K562 (cell line): ENCODE measurements at regions not wholly inside any gene's neighbourhood (a gene's known extent, or its start where the extent isn't known, plus 50 kb on each side); places are given as distances from the start of the nearest gene placed in this dataset.

Experiments
- ATAC-seq: fragments of 200-7000 bp; cut with Tn5 transposase; 3 replicates; pipeline ENCODE4 v1.9.1; 2020; ENCODE audit warnings: moderate library complexity
- BruUV-seq: library from RNA; stranded (reverse); fragments of 400-500 nt; replicated peaks from 2 replicates; lab custom pipeline; 2021; lab: Mats Ljungman, UMichigan
- CTCF ChIA-PET: fragments of 300-600 bp; formaldehyde crosslinking; extraction: SDS; loops from one replicate; lab custom pipeline; 2021; ENCODE audit warnings: low intra/inter-chr PET ratio; lab: Yijun Ruan, JAX
- POLR2A ChIA-PET: fragments of 300-600, 350-650 bp; sonication (Branson Sonifier 250); formaldehyde crosslinking; extraction: SDS; loops from one replicate; lab custom pipeline; 2021; ENCODE audit warnings: antibody characterized with exemption, inconsistent platforms; lab: Yijun Ruan, JAX
- DNase-seq, 4 experiments: peaks; one replicate each; pipeline versions ENCODE4 v3.0.0 to v3.0.0-alpha.2; 2011 to 2018; ENCODE audit warnings: low spot score in 3 of 4, mixed read lengths in 3 of 4; ENCODE audit errors: extremely low read depth in 1 of 4
- FAIRE-seq: peaks from 2 replicates; lab custom pipeline; 2011; peaks lifted over from hg19 to GRCh38; lab: Jason Lieb, UNC
- H2AFZ ChIP-seq: 2 replicates; pipeline ENCODE4 v1.6.0; 2011; ENCODE audit warnings: low read depth, low read length, control low read depth, inconsistent platforms
- H3K27ac ChIP-seq: fragments of 200-600 bp; 3 replicates; pipeline ENCODE4 v1.8.0; 2011; ENCODE audit warnings: low read depth, mild to moderate bottlenecking, control low read depth, inconsistent platforms, low read length, moderate library complexity, mixed read lengths; ENCODE audit errors: extremely low read depth
- H3K27me3 ChIP-seq, 2 experiments: fragments of 300-600 bp in 1 of 2; 2 replicates in 1 of 2; 3 replicates in 1 of 2; pipeline versions ENCODE4 v1.6.0 to v1.8.0; 2011; ENCODE audit warnings: inconsistent platforms in 2 of 2, low read length in 2 of 2, mild to moderate bottlenecking in 1 of 2, mixed read lengths in 1 of 2, moderate library complexity in 1 of 2; ENCODE audit not compliant: control insufficient read depth in 2 of 2, insufficient read depth in 2 of 2
- H3K36me3 ChIP-seq: fragments of 300-600 bp; 3 replicates; pipeline ENCODE4 v1.8.0; 2011; ENCODE audit warnings: mild to moderate bottlenecking, low read length, inconsistent platforms; ENCODE audit not compliant: control insufficient read depth, insufficient read depth
- H3K4me1 ChIP-seq, 2 experiments: fragments of 200-600 bp in 1 of 2; replicated peaks in 1 of 2; 2 replicates in 1 of 2; 3 replicates in 1 of 2; pipeline versions ENCODE4 v1.5.1 to v1.8.0; 2011; ENCODE audit warnings: inconsistent platforms in 2 of 2, low read length in 2 of 2, mild to moderate bottlenecking in 1 of 2, mixed read lengths in 1 of 2, moderate library complexity in 1 of 2; ENCODE audit not compliant: control insufficient read depth in 2 of 2, insufficient read depth in 2 of 2
- H3K4me2 ChIP-seq: 2 replicates; pipeline ENCODE4 v1.6.1; 2011; ENCODE audit warnings: low read length, control low read depth, inconsistent platforms, mixed read lengths; ENCODE audit not compliant: insufficient read depth
- H3K4me3 ChIP-seq: fragments of 200-600 bp; sonication (generic), shearing (Covaris generic); 2 replicates; pipeline ENCODE4 v1.5.1; 2016; ENCODE audit warnings: control low read depth, inconsistent platforms
- H3K79me2 ChIP-seq: fragments of 200-600 bp; 3 replicates; pipeline ENCODE4 v1.8.0; 2011; ENCODE audit warnings: low read length, inconsistent platforms; ENCODE audit not compliant: control insufficient read depth, insufficient read depth
- H3K9ac ChIP-seq, 2 experiments: 2 replicates each; pipeline versions ENCODE4 v1.6.0 to v1.6.1; 2011; ENCODE audit warnings: low read depth in 2 of 2, low read length in 2 of 2, control low read depth in 1 of 2, inconsistent platforms in 1 of 2, mild to moderate bottlenecking in 1 of 2, mixed read lengths in 1 of 2; ENCODE audit not compliant: insufficient read depth in 1 of 2
- H3K9me1 ChIP-seq: one replicate; pipeline ENCODE4 v1.6.0; 2011; ENCODE audit warnings: inconsistent platforms, mild to moderate bottlenecking, low read length, moderate library complexity; ENCODE audit not compliant: control insufficient read depth, insufficient read depth
- H3K9me3 ChIP-seq: replicated peaks from 2 replicates; pipeline ENCODE4 v1.5.1; 2011; ENCODE audit warnings: low read depth, low read length, inconsistent platforms; ENCODE audit not compliant: control insufficient read depth, insufficient read depth
- H4K20me1 ChIP-seq: replicated peaks from 2 replicates; pipeline ENCODE4 v1.6.1; 2011; ENCODE audit warnings: low read length, inconsistent platforms, mixed read lengths; ENCODE audit not compliant: control insufficient read depth, insufficient read depth
- CHCHD3 ChIP-seq: fragments of 250-450 bp; sonication (Bioruptor Pico); IDR thresholded peaks from 2 replicates; pipeline ENCODE4 v2.1.2; 2022; ENCODE audit warnings: mild to moderate bottlenecking
- CTCF ChIP-seq, 3 experiments: IDR thresholded peaks in 2 of 3; conservative IDR thresholded peaks in 1 of 3; 2 replicates each; pipeline ENCODE4 v1.5.1; 2011 to 2012; ENCODE audit warnings: low read length in 3 of 3, mild to moderate bottlenecking in 3 of 3, control low read depth in 2 of 3, improper control_type of control experiment in 1 of 3, inconsistent platforms in 1 of 3, low read depth in 1 of 3, mixed read lengths in 1 of 3, moderate library complexity in 1 of 3; ENCODE audit not compliant: insufficient read depth in 2 of 3
- ESRRA ChIP-seq: fragments of 450-650 bp; IDR thresholded peaks from 2 replicates; pipeline ENCODE4 v1.6.1; 2014; ENCODE audit warnings: low read depth, mild to moderate bottlenecking, moderate library complexity, borderline replicate concordance
- FOXK1 ChIP-seq: sonication (generic); formaldehyde crosslinking; IDR thresholded peaks from 2 replicates; pipeline ENCODE4 v1.8.0; 2022; ENCODE audit warnings: missing genetic modification reagents, mild to moderate bottlenecking, borderline replicate concordance
- HINFP ChIP-seq: fragments of 450-650 bp; conservative IDR thresholded peaks from 2 replicates; pipeline ENCODE4 v1.6.1; 2016; ENCODE audit warnings: missing genetic modification characterization, low read depth, mild to moderate bottlenecking, control low read depth, missing compliant biosample characterization
- JUN ChIP-seq, 2 experiments: sonication (generic) in 1 of 2; formaldehyde crosslinking in 1 of 2; IDR thresholded peaks; 2 replicates each; pipeline versions ENCODE4 v1.6.1 to v1.8.0; 2012 to 2022; ENCODE audit warnings: borderline replicate concordance in 2 of 2, mild to moderate bottlenecking in 2 of 2, improper control_type of control experiment in 1 of 2, low read depth in 1 of 2, low read length in 1 of 2, missing genetic modification reagents in 1 of 2
- NEUROD1 ChIP-seq: fragments of 150-350 bp; IDR thresholded peaks from 2 replicates; pipeline ENCODE4 v1.6.1; 2014; ENCODE audit warnings: borderline replicate concordance, low read length, low read depth; ENCODE audit not compliant: partially characterized antibody
- NR2C2 ChIP-seq, 2 experiments: fragments of 200-800 bp in 1 of 2; sonication (Bioruptor generic) in 1 of 2; sonication (generic) in 1 of 2; formaldehyde crosslinking in 1 of 2; IDR thresholded peaks; 2 replicates each; pipeline versions ENCODE4 v1.6.1 to v1.8.0; 2016 to 2022; ENCODE audit warnings: mild to moderate bottlenecking in 1 of 2, missing compliant biosample characterization in 1 of 2, missing genetic modification characterization in 1 of 2, missing genetic modification reagents in 1 of 2
- RFX5 ChIP-seq: IDR thresholded peaks from 2 replicates; pipeline ENCODE4 v1.6.1; 2011; ENCODE audit warnings: low read depth, mild to moderate bottlenecking, improper control_type of control experiment, low read length
- SMAD4 ChIP-seq: fragments of 250-450 bp; sonication (Bioruptor Pico); conservative IDR thresholded peaks from 2 replicates; pipeline ENCODE4 v1.8.0; 2021; ENCODE audit warnings: inconsistent platforms, mild to moderate bottlenecking, moderate library complexity
- SP2 ChIP-seq: IDR thresholded peaks from 2 replicates; pipeline ENCODE4 v1.6.1; 2011; ENCODE audit warnings: mild to moderate bottlenecking, low read depth, low read length, moderate library complexity; ENCODE audit not compliant: poor library complexity, severe bottlenecking; ENCODE audit errors: extremely low read depth
- TARDBP ChIP-seq: fragments of 450-650 bp; IDR thresholded peaks from 2 replicates; pipeline ENCODE4 v1.6.1; 2016
- TRIM28 ChIP-seq: fragments of 450-650 bp; IDR thresholded peaks from 2 replicates; pipeline ENCODE4 v1.6.1; 2017
- U2AF1 ChIP-seq: fragments of 200-400 bp; formaldehyde crosslinking; optimal IDR thresholded peaks from 2 replicates; pipeline ENCODE3; 2017; ENCODE audit warnings: mild to moderate bottlenecking, low read depth, low read length, moderate library complexity
- ZBTB2 ChIP-seq: fragments of 450-650 bp; IDR thresholded peaks from 2 replicates; pipeline ENCODE4 v1.6.1; 2016; ENCODE audit warnings: antibody characterized with exemption
- ZNF184 ChIP-seq: sonication (generic); formaldehyde crosslinking; IDR thresholded peaks from 2 replicates; pipeline ENCODE4 v1.5.0; 2020; ENCODE audit warnings: missing genetic modification reagents
- ZNF644 ChIP-seq: fragments of 200-800 bp; sonication (Bioruptor generic); IDR thresholded peaks from 2 replicates; pipeline ENCODE4 v1.6.1; 2016; ENCODE audit warnings: low read depth, missing genetic modification characterization, missing compliant biosample characterization
- WGBS: fragments of 100-300 bp; shearing (Covaris generic); methylation state at CpG from one replicate; pipeline ENCODE4 v1.1.6; 2016; ENCODE audit warnings: low coverage, mixed read lengths; ENCODE audit not compliant: insufficient coverage; ENCODE audit errors: missing lambda C conversion rate; 5-methylcytosine and 5-hydroxymethylcytosine counted together
- in situ Hi-C: fragments of 300-500 bp; cut with MboI; formaldehyde crosslinking; loops from 4 replicates; pipeline ENCODE4 v1.15.0; 2018; ENCODE audit warnings: inconsistent platforms, mixed read lengths
- intact Hi-C: fragments of 100-400 bp; cut with micrococcal nuclease; formaldehyde crosslinking; loops from 2 replicates; pipeline ENCODE4 v1.14.2; 2022

- ChIA-PET CTCF (no interaction called here), POLR2A (no interaction called here)
- no peaks in the 10 kb centered on the region for H3K4me1 ChIP-seq
- no peak overlapping the region for H3K9ac ChIP-seq
- BruUV-seq = no TSS peak
- 0% methylated on average over 5 of the region's 8 CpGs for WGBS
- no peaks in the 10 kb centered on the region for H3K79me2 ChIP-seq
- intact Hi-C loops (no loop called here), in situ Hi-C loops (no loop called here)
- H3K27me3 ChIP-seq = peaks cover 34 to 73% of the 10 kb centered on the region in 2 experiments
- no peak for ATAC-seq
- no peaks in the 10 kb centered on the region for H3K9me1 ChIP-seq
- no peak for DNase-seq
- H3K4me3 ChIP-seq = no peak overlapping the region
- H2AFZ ChIP-seq = no peak overlapping the region
- peaks cover 17% of the 10 kb centered on the region for H4K20me1 ChIP-seq
- no peak overlapping the region for H3K27ac ChIP-seq
- FAIRE-seq = no peak
- TF ChIP-seq ZNF644 (no peak), FOXK1 (CRISPR knock-in tag) (no peak), ZBTB2 (no peak), CHCHD3 (CRISPR knock-in tag) (no peak), CTCF (IDR thresholded peaks at IDR 0.05 in 2 of 3, conservative IDR thresholded peaks at IDR 0.05 in 1 of 3; ENCODE audit: insufficient read depth in 2 of 3, low read depth in 1 of 3, low read length in 3 of 3) (no peak), JUN (IDR thresholded peaks at IDR 0.05; ENCODE audit: borderline replicate concordance, low read depth, low read length) (no peak), JUN (CRISPR knock-in tag; IDR thresholded peaks at IDR 0.05; ENCODE audit: borderline replicate concordance) (no peak), NR2C2 (CRISPR knock-in tag; IDR thresholded peaks at IDR 0.05) (no peak), NR2C2 (tag; IDR thresholded peaks at IDR 0.05) (no peak), ZNF184 (CRISPR knock-in tag) (no peak), TARDBP (no peak), TRIM28 (no peak), SP2 (no peak), NEUROD1 (no peak), ESRRA (no peak), HINFP (tag) (no peak), U2AF1 (no peak), RFX5 (no peak), SMAD4 (CRISPR knock-in tag) (no peak)
- no peak overlapping the region for H3K4me2 ChIP-seq
- no peaks in the 10 kb centered on the region for H3K9me3 ChIP-seq
- no peaks in the 10 kb centered on the region for H3K36me3 ChIP-seq
Measured at GRCh38 chr15:77839456-77839855, 206.7 kb upstream of the LINGO1 start.
